Brain microvascular endothelial cell (primary cell): ENCODE measurements at regions not wholly inside any gene's neighbourhood (a gene's known extent, or its start where the extent isn't known, plus 50 kb on each side); places are given as distances from the start of the nearest gene placed in this dataset.

Experiments used
- DNase-seq: peaks from one replicate; pipeline ENCODE4 v3.0.0-alpha.2; 2020
- H3K27ac ChIP-seq: fragments of 250-450 bp; sonication (Bioruptor Pico); 2 replicates; pipeline ENCODE4 v1.5.1; 2020; ENCODE audit warnings: mild to moderate bottlenecking, moderate library complexity
- H3K27me3 ChIP-seq: fragments of 250-450 bp; sonication (Bioruptor Pico); replicated peaks from 2 replicates; pipeline ENCODE4 v1.5.1; 2020; ENCODE audit warnings: mild to moderate bottlenecking
- H3K36me3 ChIP-seq: fragments of 250-450 bp; sonication (Bioruptor Pico); replicated peaks from 2 replicates; pipeline ENCODE4 v1.5.1; 2020; ENCODE audit warnings: mild to moderate bottlenecking
- H3K4me3 ChIP-seq: 2 replicates; pipeline ENCODE4 v1.5.1; 2011; ENCODE audit warnings: low read depth, mild to moderate bottlenecking, control low read depth, low read length, moderate library complexity
- CTCF ChIP-seq: IDR thresholded peaks from 2 replicates; pipeline ENCODE4 v1.5.1; 2011; ENCODE audit warnings: low read depth, mild to moderate bottlenecking, moderate library complexity, low read length, control low read depth, inconsistent platforms; ENCODE audit errors: missing control alignments
- in situ Hi-C: cut with HindIII; loops from 2 replicates; pipeline ENCODE4 v1.10.0; 2017; ENCODE audit warnings: low sequenced_read_pairs, low pct_ligation_motif_present

- in situ Hi-C loops, result no loop called here
- Histone ChIP-seq H3K27ac (no peak overlapping the region), H3K4me3 (no peak overlapping the region), H3K27me3 (no peaks in the 10 kb centered on the region), H3K36me3 (no peaks in the 10 kb centered on the region)
- TF ChIP-seq CTCF, result no peak
- DNase-seq, result no peak
These were observed 312.8 kb upstream of the ZNF507 start for GRCh38 chr19:32032561-32032960.

GRCh38 chr19:32035626-32036025 is 309.8 kb upstream of the ZNF507 start:
- no peaks in the 10 kb centered on the region for H3K27me3 ChIP-seq
- no peak for DNase-seq
- TF ChIP-seq CTCF, result no peak
- H3K4me3 ChIP-seq, result no peak overlapping the region
- H3K36me3 ChIP-seq, result no peaks in the 10 kb centered on the region
- no peak overlapping the region for H3K27ac ChIP-seq
- in situ Hi-C loops, result no loop called here

- in situ Hi-C loops, result no loop called here
- Histone ChIP-seq H3K36me3 (no peaks in the 10 kb centered on the region), H3K4me3 (no peak overlapping the region), H3K27me3 (no peaks in the 10 kb centered on the region), H3K27ac (no peak overlapping the region)
- no peak for TF ChIP-seq CTCF
- DNase-seq, result no peak
These were observed 307.1 kb upstream of the ZNF507 start for GRCh38 chr19:32038021-32038920.

GRCh38 chr19:32038961-32039360 is 306.4 kb upstream of the ZNF507 start:
- TF ChIP-seq CTCF, result no peak
- Histone ChIP-seq H3K4me3 (no peak overlapping the region), H3K36me3 (no peaks in the 10 kb centered on the region), H3K27me3 (no peaks in the 10 kb centered on the region), H3K27ac (no peak overlapping the region)
- no peak for DNase-seq
- in situ Hi-C loops, result no loop called here

GRCh38 chr19:32039440-32039839 is 306.0 kb upstream of the ZNF507 start:
- in situ Hi-C loops, result no loop called here
- Histone ChIP-seq H3K27me3 (no peaks in the 10 kb centered on the region), H3K36me3 (no peaks in the 10 kb centered on the region), H3K4me3 (no peak overlapping the region), H3K27ac (no peak overlapping the region)
- no peak for TF ChIP-seq CTCF
- no peak for DNase-seq

- H3K27me3 ChIP-seq, result no peaks in the 10 kb centered on the region
- DNase-seq, result no peak
- in situ Hi-C loops, result no loop called here
- no peaks in the 10 kb centered on the region for H3K36me3 ChIP-seq
- no peak for TF ChIP-seq CTCF
- no peak overlapping the region for H3K27ac ChIP-seq
- no peak overlapping the region for H3K4me3 ChIP-seq
These were observed 305.2 kb upstream of the ZNF507 start for GRCh38 chr19:32040236-32040635.
